ENCODE measurements at regions not wholly inside any gene's neighbourhood (a gene's known extent, or its start where the extent isn't known, plus 50 kb on each side); places are given as distances from the start of the nearest gene placed in this dataset.

GRCh38 chr20:7106910-7107309 is 339.4 kb downstream of the BMP2 start:
- Histone ChIP-seq H3K9me3 (ENCODE audit: control insufficient read depth, insufficient read depth, low read length) (no peaks in the 10 kb centered on the region), H3K4me3 (ENCODE audit: low read length) (no peak overlapping the region), H3K27me3 (ENCODE audit: control insufficient read depth, insufficient read depth, low read length) (no peaks in the 10 kb centered on the region), H3K27ac (ENCODE audit: low read length) (no peak overlapping the region), H3K4me1 (ENCODE audit: control insufficient read depth, insufficient read depth, low read length) (no peaks in the 10 kb centered on the region), H3K36me3 (ENCODE audit: control insufficient read depth, insufficient read depth, low read length) (no peaks in the 10 kb centered on the region)
- intact Hi-C loops (cut with micrococcal nuclease), result no loop called here
- no CpG with 5 or more reads among the region's 4 CpGs for WGBS (ENCODE audit: insufficient coverage)
- Mint-ChIP-seq H3K9me3 (peaks cover 2 to 6% of the 10 kb centered on the region in 2 donors), H3K36me3 (no peaks in the 10 kb centered on the region), H3K27me3 (ENCODE audit: low read depth in 2 of 2) (no peaks in the 10 kb centered on the region), H3K27ac (no peak overlapping the region), H3K4me3 (no peak overlapping the region), H3K4me1 (no peaks in the 10 kb centered on the region)
- ATAC-seq, result no peak
- TF ChIP-seq, protein P1, sequence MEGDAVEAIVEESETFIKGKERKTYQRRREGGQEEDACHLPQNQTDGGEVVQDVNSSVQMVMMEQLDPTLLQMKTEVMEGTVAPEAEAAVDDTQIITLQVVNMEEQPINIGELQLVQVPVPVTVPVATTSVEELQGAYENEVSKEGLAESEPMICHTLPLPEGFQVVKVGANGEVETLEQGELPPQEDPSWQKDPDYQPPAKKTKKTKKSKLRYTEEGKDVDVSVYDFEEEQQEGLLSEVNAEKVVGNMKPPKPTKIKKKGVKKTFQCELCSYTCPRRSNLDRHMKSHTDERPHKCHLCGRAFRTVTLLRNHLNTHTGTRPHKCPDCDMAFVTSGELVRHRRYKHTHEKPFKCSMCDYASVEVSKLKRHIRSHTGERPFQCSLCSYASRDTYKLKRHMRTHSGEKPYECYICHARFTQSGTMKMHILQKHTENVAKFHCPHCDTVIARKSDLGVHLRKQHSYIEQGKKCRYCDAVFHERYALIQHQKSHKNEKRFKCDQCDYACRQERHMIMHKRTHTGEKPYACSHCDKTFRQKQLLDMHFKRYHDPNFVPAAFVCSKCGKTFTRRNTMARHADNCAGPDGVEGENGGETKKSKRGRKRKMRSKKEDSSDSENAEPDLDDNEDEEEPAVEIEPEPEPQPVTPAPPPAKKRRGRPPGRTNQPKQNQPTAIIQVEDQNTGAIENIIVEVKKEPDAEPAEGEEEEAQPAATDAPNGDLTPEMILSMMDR (IDR thresholded peaks at IDR 0.05), result no peak
- DNase-seq, result no peak

- no peaks in the 10 kb centered on the region for H3K4me1 ChIP-seq (ENCODE audit: control insufficient read depth, insufficient read depth, low read length)
Measured at GRCh38 chr20:7108929-7109328, 341.4 kb downstream of the BMP2 start.

GRCh38 chr20:7113577-7114466 is 346.3 kb downstream of the BMP2 start:
- intact Hi-C loops (cut with micrococcal nuclease), result no loop called here
- Mint-ChIP-seq H3K9me3 (peaks cover 3 to 9% of the 10 kb centered on the region in 2 donors), H3K4me1 (no peaks in the 10 kb centered on the region), H3K36me3 (no peaks in the 10 kb centered on the region), H3K27me3 (ENCODE audit: low read depth in 2 of 2) (no peaks in the 10 kb centered on the region), H3K4me3 (no peak overlapping the region), H3K27ac (no peak overlapping the region)
- WGBS (ENCODE audit: insufficient coverage), result 46% methylated on average over 13 of the region's 14 CpGs
- ATAC-seq, result no peak
- TF ChIP-seq, protein P1 (IDR thresholded peaks at IDR 0.05), result no peak
- no peaks in the 10 kb centered on the region for H3K27me3 ChIP-seq (ENCODE audit: control insufficient read depth, insufficient read depth, low read length)
- H3K4me3 ChIP-seq (ENCODE audit: low read length), result no peak overlapping the region
- no peaks in the 10 kb centered on the region for H3K36me3 ChIP-seq (ENCODE audit: control insufficient read depth, insufficient read depth, low read length)
- H3K4me1 ChIP-seq (ENCODE audit: control insufficient read depth, insufficient read depth, low read length), result no peaks in the 10 kb centered on the region
- H3K27ac ChIP-seq (ENCODE audit: low read length), result no peak overlapping the region
- H3K9me3 ChIP-seq (ENCODE audit: control insufficient read depth, insufficient read depth, low read length), result no peaks in the 10 kb centered on the region
- DNase-seq, result no peak

More at GRCh38 chr20:7108929-7109328, 341.4 kb downstream of the BMP2 start:
- no peaks in the 10 kb centered on the region for H3K36me3 ChIP-seq (ENCODE audit: control insufficient read depth, insufficient read depth, low read length)
- H3K27me3 Mint-ChIP-seq (ENCODE audit: low read depth in 2 of 2), result no peaks in the 10 kb centered on the region
- intact Hi-C loops (cut with micrococcal nuclease), result no loop called here
- TF ChIP-seq, protein P1 (IDR thresholded peaks at IDR 0.05), result no peak
- H3K9me3 ChIP-seq (ENCODE audit: control insufficient read depth, insufficient read depth, low read length), result no peaks in the 10 kb centered on the region
- no peaks in the 10 kb centered on the region for H3K36me3 Mint-ChIP-seq
- H3K4me3 Mint-ChIP-seq, result no peak overlapping the region
- H3K4me1 Mint-ChIP-seq, result no peaks in the 10 kb centered on the region
- H3K4me3 ChIP-seq (ENCODE audit: low read length), result no peak overlapping the region
- no CpG with 5 or more reads among the region's 2 CpGs for WGBS (ENCODE audit: insufficient coverage)
- H3K9me3 Mint-ChIP-seq, result peaks cover 2 to 6% of the 10 kb centered on the region in 2 donors
- no peaks in the 10 kb centered on the region for H3K27me3 ChIP-seq (ENCODE audit: control insufficient read depth, insufficient read depth, low read length)
- ATAC-seq (no peak), DNase-seq (no peak)
- no peak overlapping the region for H3K27ac ChIP-seq (ENCODE audit: low read length)
- H3K27ac Mint-ChIP-seq, result no peak overlapping the region

Measured in natural killer cell (primary cell).